ENCODE measurements at regions not wholly inside any gene's neighbourhood (a gene's known extent, or its start where the extent isn't known, plus 50 kb on each side); places are given as distances from the start of the nearest gene placed in this dataset.

- H4K20me1 ChIP-seq (ENCODE audit: insufficient read depth, poor library complexity, severe bottlenecking): no peaks in the 10 kb centered on the region
- no peak overlapping the region for H2AFZ ChIP-seq
- no peak for DNase-seq (ENCODE audit: low spot score)
- no peak overlapping the region for H3K4me3 ChIP-seq
- no peaks in the 10 kb centered on the region for H3K9me3 ChIP-seq (ENCODE audit: low read depth)
- H3K4me1 ChIP-seq (ENCODE audit: insufficient read depth): peaks cover 63% of the 10 kb centered on the region
- no peaks in the 10 kb centered on the region for H3K79me2 ChIP-seq
- no peaks in the 10 kb centered on the region for H3K9me2 ChIP-seq (replicated peaks; ENCODE audit: insufficient read depth)
- no peaks in the 10 kb centered on the region for H3K36me3 ChIP-seq (replicated peaks; ENCODE audit: insufficient read depth, low read depth)
- no peaks in the 10 kb centered on the region for H3K27me3 ChIP-seq
- H3K27ac ChIP-seq: peak overlapping the region; percentile 78
- 79% methylated on average over 8 of the region's 8 CpGs for WGBS (ENCODE audit: low lambda C conversion rate, missing lambda C conversion rate)
- H3K4me2 ChIP-seq: no peak overlapping the region
- TF ChIP-seq EZH2 (IDR thresholded peaks at IDR 0.05; ENCODE audit: borderline replicate concordance) (no peak), EZH2phosphoT487 (IDR thresholded peaks at IDR 0.05; ENCODE audit: low read depth, severe bottlenecking, unreplicated experiment) (no peak), CTCF (IDR thresholded peaks at IDR 0.05; ENCODE audit: poor library complexity) (no peak)
Measured at GRCh38 chr10:121078036-121078435, 226.9 kb downstream of the WDR11 start.

GRCh38 chr10:121078672-121079102 is 227.5 kb downstream of the WDR11 start:
- Histone ChIP-seq H3K4me1 (ENCODE audit: insufficient read depth) (peaks cover 60% of the 10 kb centered on the region), H3K4me3 (no peak overlapping the region), H2AFZ (no peak overlapping the region), H3K27me3 (no peaks in the 10 kb centered on the region), H3K4me2 (peak overlapping the region; percentile 49), H3K79me2 (no peaks in the 10 kb centered on the region), H3K27ac (peak overlapping the region; percentile 78), H3K9me2 (replicated peaks; ENCODE audit: insufficient read depth) (no peaks in the 10 kb centered on the region), H3K36me3 (replicated peaks; ENCODE audit: insufficient read depth, low read depth) (no peaks in the 10 kb centered on the region), H3K9me3 (ENCODE audit: low read depth) (no peaks in the 10 kb centered on the region), H4K20me1 (ENCODE audit: insufficient read depth, poor library complexity, severe bottlenecking) (no peaks in the 10 kb centered on the region)
- TF ChIP-seq EZH2phosphoT487 (IDR thresholded peaks at IDR 0.05; ENCODE audit: low read depth, severe bottlenecking, unreplicated experiment) (no peak), CTCF (IDR thresholded peaks at IDR 0.05; ENCODE audit: poor library complexity) (no peak), EZH2 (IDR thresholded peaks at IDR 0.05; ENCODE audit: borderline replicate concordance) (no peak)
- DNase-seq (ENCODE audit: low spot score): peak; percentile 60
- 53% methylated on average over 8 of the region's 8 CpGs for WGBS (ENCODE audit: low lambda C conversion rate, missing lambda C conversion rate)

GRCh38 chr10:121079226-121079625 is 228.1 kb downstream of the WDR11 start:
- no peaks in the 10 kb centered on the region for H3K79me2 ChIP-seq
- no peaks in the 10 kb centered on the region for H4K20me1 ChIP-seq (ENCODE audit: insufficient read depth, poor library complexity, severe bottlenecking)
- H3K9me3 ChIP-seq (ENCODE audit: low read depth): no peaks in the 10 kb centered on the region
- peaks cover 57% of the 10 kb centered on the region for H3K4me1 ChIP-seq (ENCODE audit: insufficient read depth)
- H3K4me2 ChIP-seq: peak overlapping the region; percentile 49
- WGBS (ENCODE audit: low lambda C conversion rate, missing lambda C conversion rate): 41% methylated on average over 6 of the region's 6 CpGs
- H3K27ac ChIP-seq: peak overlapping the region; percentile 78
- DNase-seq (ENCODE audit: low spot score): peak; percentile 49
- H3K36me3 ChIP-seq (replicated peaks; ENCODE audit: insufficient read depth, low read depth): no peaks in the 10 kb centered on the region
- H2AFZ ChIP-seq: no peak overlapping the region
- TF ChIP-seq CTCF (IDR thresholded peaks at IDR 0.05; ENCODE audit: poor library complexity): no peak
- TF ChIP-seq EZH2 (IDR thresholded peaks at IDR 0.05; ENCODE audit: borderline replicate concordance): no peak
- no peak for TF ChIP-seq EZH2phosphoT487 (IDR thresholded peaks at IDR 0.05; ENCODE audit: low read depth, severe bottlenecking, unreplicated experiment)
- no peaks in the 10 kb centered on the region for H3K9me2 ChIP-seq (replicated peaks; ENCODE audit: insufficient read depth)
- H3K4me3 ChIP-seq: no peak overlapping the region
- no peaks in the 10 kb centered on the region for H3K27me3 ChIP-seq
